ENCODE measurements at regions not wholly inside any gene's neighbourhood (a gene's known extent, or its start where the extent isn't known, plus 50 kb on each side); places are given as distances from the start of the nearest gene placed in this dataset.

DNA sequence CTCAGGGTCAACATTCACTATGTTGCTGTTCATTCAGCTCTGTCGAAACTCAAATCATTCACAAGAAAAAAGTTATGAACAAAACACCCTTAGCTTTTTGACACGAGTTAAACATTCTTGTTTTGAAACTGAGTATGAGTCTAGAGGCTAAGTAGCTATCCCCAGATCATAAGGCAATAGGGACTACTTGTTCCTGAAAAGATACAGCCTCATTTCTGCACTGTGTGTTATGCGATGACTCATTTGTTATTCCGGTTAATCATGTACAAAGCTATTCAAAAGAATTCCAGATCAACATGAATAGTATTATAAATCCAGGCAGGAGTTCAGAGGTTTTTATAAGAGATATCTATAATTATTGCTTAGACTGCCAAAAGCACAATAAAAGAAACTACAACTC lies 908.0 kb downstream of the QKI start:
- H3K4ac ChIP-seq (ENCODE audit: low read depth, low read length) = no peak overlapping the region
- H4K91ac ChIP-seq (ENCODE audit: insufficient read depth, low read depth, low read length) = no peak overlapping the region
- no peak for TF ChIP-seq NFE2L2 (IDR thresholded peaks at IDR 0.05; ENCODE audit: low read depth, low read length)
- no peak for TF ChIP-seq CHD1 (IDR thresholded peaks at IDR 0.05; ENCODE audit: low read depth, low read length)
- TF ChIP-seq USF2 (IDR thresholded peaks at IDR 0.05; ENCODE audit: low read depth, low read length) = no peak
- no peak overlapping the region for H3K4me2 ChIP-seq (ENCODE audit: low read depth, low read length)
- no peaks in the 10 kb centered on the region for H3K27me3 ChIP-seq (ENCODE audit: control insufficient read depth, insufficient read depth, low read length)
- DNase-seq = no peak
- H3K23ac ChIP-seq (ENCODE audit: low read depth, low read length) = no peak overlapping the region
- no peak overlapping the region for H2AFZ ChIP-seq (replicated peaks; ENCODE audit: low read length, poor library complexity)
- H3K27ac ChIP-seq (ENCODE audit: insufficient read depth, low read length) = no peak overlapping the region
- H3K18ac ChIP-seq (ENCODE audit: low read depth, low read length) = no peak overlapping the region
- no peak overlapping the region for H2BK5ac ChIP-seq (ENCODE audit: low read depth, low read length, poor library complexity, severe bottlenecking)
- peaks cover 6% of the 10 kb centered on the region for H3K9me3 ChIP-seq (ENCODE audit: control insufficient read depth, insufficient read depth, low read length)
- H3K4me1 ChIP-seq (ENCODE audit: control insufficient read depth, insufficient read depth, low read length) = no peaks in the 10 kb centered on the region
- H3K56ac ChIP-seq (ENCODE audit: extremely low read depth, insufficient read depth, low read length) = no peak overlapping the region
- no peak overlapping the region for H3K4me3 ChIP-seq (ENCODE audit: insufficient read depth, low read depth, low read length)
- CTCF ChIA-PET = no interaction called here
- no peak overlapping the region for H3K9ac ChIP-seq (ENCODE audit: low read depth, low read length)
- H4K20me1 ChIP-seq (ENCODE audit: insufficient read depth, low read length) = no peaks in the 10 kb centered on the region
- no CpG with 5 or more reads among the region's 4 CpGs for WGBS, 2 experiments (ENCODE audit: extremely low coverage in 2 of 2, insufficient read length in 1 of 2)
- no peaks in the 10 kb centered on the region for H3K79me1 ChIP-seq (ENCODE audit: low read depth in 1 of 2, low read length in 2 of 2)
- dilution Hi-C loops (cut with HindIII; ENCODE audit: low sequenced_read_pairs, unreplicated experiment) (no loop called here), intact Hi-C loops (cut with micrococcal nuclease) (no loop called here), in situ Hi-C loops (cut with MboI; ENCODE audit: low sequenced_read_pairs) (no loop called here)
- H4K8ac ChIP-seq (ENCODE audit: low read depth in 2 of 2, low read length in 2 of 2) = no peak overlapping the region
- no peak overlapping the region for H2BK20ac ChIP-seq (ENCODE audit: low read depth, low read length)
- no peak overlapping the region for H4K5ac ChIP-seq (ENCODE audit: low read depth, low read length)
- no peak overlapping the region for H2BK120ac ChIP-seq (ENCODE audit: low read depth, low read length)
- no peak overlapping the region for H2BK15ac ChIP-seq (ENCODE audit: low read depth, low read length)
- BruUV-seq (replicated peaks) = no TSS peak
- H2AK9ac ChIP-seq (replicated peaks; ENCODE audit: low read depth, low read length, poor library complexity) = no peak overlapping the region
- no peak overlapping the region for H2AK5ac ChIP-seq (ENCODE audit: low read depth, low read length)
- H3K14ac ChIP-seq (replicated peaks; ENCODE audit: low read depth, low read length) = no peak overlapping the region
- H3K9me1 ChIP-seq (ENCODE audit: insufficient read depth, low read length) = no peaks in the 10 kb centered on the region
- POLR2A ChIA-PET (ENCODE audit: unreplicated experiment) = no interaction called here
- no peak for ATAC-seq (ENCODE audit: low read depth)
- no peaks in the 10 kb centered on the region for H3K36me3 ChIP-seq (ENCODE audit: control insufficient read depth, insufficient read depth, low read length)

Data from IMR-90 (cell line).